IMR-90 (cell line): ENCODE measurements at regions not wholly inside any gene's neighbourhood (a gene's known extent, or its start where the extent isn't known, plus 50 kb on each side); places are given as distances from the start of the nearest gene placed in this dataset.

Source experiments
- ATAC-seq: fragments of 200-7000 bp; cut with Tn5 transposase; 2 replicates; pipeline ENCODE4 v1.9.1; 2020; ENCODE audit warnings: low read depth, mild to moderate bottlenecking, moderate library complexity
- BruUV-seq: library from RNA; stranded (reverse); fragments of 400-500 nt; replicated peaks from 2 replicates; lab custom pipeline; 2021; lab: Mats Ljungman, UMichigan
- CTCF ChIA-PET: fragments of 300-600 bp; formaldehyde crosslinking; extraction: SDS; loops from one replicate; lab custom pipeline; 2021; ENCODE audit warnings: antibody characterized with exemption; lab: Yijun Ruan, JAX
- POLR2A ChIA-PET: fragments of 300-600 bp; sonication (Branson Sonifier 250); formaldehyde crosslinking; loops from one replicate; lab custom pipeline; 2022; ENCODE audit warnings: antibody characterized with exemption; ENCODE audit not compliant: unreplicated experiment; lab: Charles Lee
- DNase-seq: peaks from one replicate; pipeline ENCODE4 v3.0.0; 2013
- H2AFZ ChIP-seq: replicated peaks from 2 replicates; pipeline ENCODE3; 2013; ENCODE audit warnings: low read length, mild to moderate bottlenecking; ENCODE audit not compliant: poor library complexity
- H2AK5ac ChIP-seq: 2 replicates; pipeline ENCODE4 v1.6.1; 2013; ENCODE audit warnings: low read depth, low read length, inconsistent platforms
- H2AK9ac ChIP-seq: replicated peaks from 2 replicates; pipeline ENCODE3; 2013; ENCODE audit warnings: mild to moderate bottlenecking, low read depth, low read length, moderate library complexity; ENCODE audit not compliant: poor library complexity
- H2BK120ac ChIP-seq: 2 replicates; pipeline ENCODE4 v1.6.1; 2013; ENCODE audit warnings: low read depth, low read length, inconsistent platforms
- H2BK15ac ChIP-seq: 3 replicates; pipeline ENCODE4 v1.6.1; 2013; ENCODE audit warnings: low read depth, low read length, inconsistent platforms
- H2BK20ac ChIP-seq: 2 replicates; pipeline ENCODE4 v1.6.1; 2013; ENCODE audit warnings: low read depth, mild to moderate bottlenecking, inconsistent platforms, low read length, moderate library complexity
- H2BK5ac ChIP-seq: 2 replicates; pipeline ENCODE4 v1.6.1; 2013; ENCODE audit warnings: mild to moderate bottlenecking, low read depth, low read length, inconsistent platforms; ENCODE audit not compliant: poor library complexity, severe bottlenecking
- H3K14ac ChIP-seq: replicated peaks from 2 replicates; pipeline ENCODE4 v1.6.1; 2013; ENCODE audit warnings: low read depth, low read length, inconsistent platforms
- H3K18ac ChIP-seq: 2 replicates; pipeline ENCODE4 v1.6.1; 2013; ENCODE audit warnings: low read depth, low read length, control low read depth
- H3K23ac ChIP-seq: 2 replicates; pipeline ENCODE4 v1.6.1; 2013; ENCODE audit warnings: low read depth, low read length, inconsistent platforms
- H3K27ac ChIP-seq: 2 replicates; pipeline ENCODE4 v1.5.1; 2013; ENCODE audit warnings: mild to moderate bottlenecking, control low read depth, low read length; ENCODE audit not compliant: insufficient read depth
- H3K27me3 ChIP-seq: 2 replicates; pipeline ENCODE4 v1.6.1; 2013; ENCODE audit warnings: low read length; ENCODE audit not compliant: control insufficient read depth, insufficient read depth
- H3K36me3 ChIP-seq: 2 replicates; pipeline ENCODE4 v1.6.1; 2013; ENCODE audit warnings: low read length, mixed read lengths; ENCODE audit not compliant: control insufficient read depth, insufficient read depth
- H3K4ac ChIP-seq: 2 replicates; pipeline ENCODE4 v1.6.1; 2013; ENCODE audit warnings: low read depth, low read length, inconsistent platforms
- H3K4me1 ChIP-seq: 2 replicates; pipeline ENCODE4 v1.6.1; 2013; ENCODE audit warnings: low read length, mixed read lengths; ENCODE audit not compliant: control insufficient read depth, insufficient read depth
- H3K4me2 ChIP-seq: 2 replicates; pipeline ENCODE4 v1.6.1; 2013; ENCODE audit warnings: low read depth, mild to moderate bottlenecking, control low read depth, low read length, moderate library complexity
- H3K4me3 ChIP-seq: 2 replicates; pipeline ENCODE4 v1.5.1; 2013; ENCODE audit warnings: low read depth, mild to moderate bottlenecking, control low read depth, low read length, moderate library complexity; ENCODE audit not compliant: insufficient read depth
- H3K56ac ChIP-seq: 2 replicates; pipeline ENCODE4 v1.6.1; 2013; ENCODE audit warnings: low read length, inconsistent platforms; ENCODE audit not compliant: insufficient read depth; ENCODE audit errors: extremely low read depth
- H3K79me1 ChIP-seq, 2 experiments: 2 replicates each; pipeline ENCODE4 v1.6.1; 2013; ENCODE audit warnings: low read length in 2 of 2, inconsistent platforms in 1 of 2, low read depth in 1 of 2
- H3K9ac ChIP-seq: 2 replicates; pipeline ENCODE4 v1.6.1; 2013; ENCODE audit warnings: low read depth, low read length, control low read depth
- H3K9me1 ChIP-seq: 2 replicates; pipeline ENCODE4 v1.6.1; 2013; ENCODE audit warnings: low read length, inconsistent platforms; ENCODE audit not compliant: insufficient read depth
- H3K9me3 ChIP-seq: 2 replicates; pipeline ENCODE4 v1.6.1; 2013; ENCODE audit warnings: low read length; ENCODE audit not compliant: control insufficient read depth, insufficient read depth
- H4K20me1 ChIP-seq: 2 replicates; pipeline ENCODE4 v1.6.1; 2013; ENCODE audit warnings: low read length, inconsistent platforms; ENCODE audit not compliant: insufficient read depth
- H4K5ac ChIP-seq: 2 replicates; pipeline ENCODE4 v1.6.1; 2013; ENCODE audit warnings: mild to moderate bottlenecking, low read depth, low read length, control low read depth
- H4K8ac ChIP-seq, 2 experiments: 2 replicates each; pipeline ENCODE4 v1.6.1; 2013; ENCODE audit warnings: low read depth in 2 of 2, low read length in 2 of 2, control low read depth in 1 of 2, inconsistent platforms in 1 of 2
- H4K91ac ChIP-seq: 2 replicates; pipeline ENCODE4 v1.6.1; 2013; ENCODE audit warnings: low read depth, low read length, inconsistent platforms; ENCODE audit not compliant: insufficient read depth
- NFE2L2 ChIP-seq: fragments of 150-350 bp; IDR thresholded peaks from 2 replicates; pipeline ENCODE4 v1.6.1; 2016; ENCODE audit warnings: low read depth, mild to moderate bottlenecking, low read length
- POLR2A ChIP-seq: IDR thresholded peaks from 2 replicates; pipeline ENCODE4 v1.6.1; 2012; ENCODE audit warnings: mild to moderate bottlenecking, low read depth, low read length
- SMC3 ChIP-seq: fragments of 150-350 bp; IDR thresholded peaks from 2 replicates; pipeline ENCODE4 v1.6.1; 2016; ENCODE audit warnings: low read depth, mild to moderate bottlenecking, antibody characterized with exemption, low read length, moderate library complexity
- WGBS, 2 experiments: methylation state at CpG; one replicate each; pipeline versions ENCODE4 v1.1.5 to v1.1.7; 2013; ENCODE audit warnings: missing lambda C conversion rate in 2 of 2; ENCODE audit not compliant: insufficient read length in 1 of 2; ENCODE audit errors: extremely low coverage in 2 of 2; 5-methylcytosine and 5-hydroxymethylcytosine counted together
- dilution Hi-C: fragments of 300-500 bp; cut with HindIII; formaldehyde crosslinking; loops from one replicate; pipeline ENCODE4 v1.14.3; 2018; ENCODE audit warnings: low sequenced_read_pairs; ENCODE audit not compliant: unreplicated experiment
- in situ Hi-C: fragments of 300-500 bp; cut with MboI; formaldehyde crosslinking; loops from 3 replicates; pipeline ENCODE4 v1.14.3; 2019; ENCODE audit warnings: low sequenced_read_pairs, inconsistent platforms, mixed read lengths
- intact Hi-C: fragments of 100-400 bp; cut with micrococcal nuclease; formaldehyde crosslinking; loops from 2 replicates; pipeline ENCODE4 v1.10.0; 2022
- TF ChIP-seq, protein P1 (sequence below): conservative IDR thresholded peaks from 2 replicates; pipeline ENCODE4 v1.5.1; 2012; ENCODE audit warnings: mild to moderate bottlenecking, low read depth, low read length, improper control_type of control experiment

DNA sequence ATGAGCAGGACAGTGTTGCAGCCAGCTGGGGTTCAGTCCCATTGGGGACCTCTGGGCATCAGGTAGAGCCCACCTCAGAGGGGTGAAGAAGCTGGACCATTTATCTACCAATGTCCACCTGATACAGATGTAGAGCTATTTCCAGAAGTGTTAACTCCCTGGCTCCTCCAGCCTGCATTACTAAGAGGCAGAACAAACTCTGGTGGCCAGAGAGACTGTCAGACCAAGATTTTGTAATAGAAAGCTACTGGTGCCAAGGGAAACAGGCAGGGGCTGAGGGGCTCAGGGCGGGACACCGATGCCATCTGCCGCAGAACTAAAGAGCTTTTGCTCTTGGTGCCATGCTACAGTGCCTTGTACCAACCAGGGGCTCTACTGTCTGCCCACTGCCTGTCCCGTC, 268.2 kb upstream of the HABP2 start:
- Histone ChIP-seq H3K14ac (no peak overlapping the region), H3K27ac (no peak overlapping the region), H3K9ac (no peak overlapping the region), H2AK9ac (no peak overlapping the region), H3K9me3 (no peaks in the 10 kb centered on the region), H3K27me3 (peaks cover 2% of the 10 kb centered on the region; the same call in 1 of the 2 replicates), H3K4me2 (no peak overlapping the region), H2AK5ac (no peak overlapping the region), H2BK5ac (no peak overlapping the region), H4K8ac (no peak overlapping the region), H4K5ac (no peak overlapping the region), H3K4me3 (no peak overlapping the region), H2BK120ac (no peak overlapping the region), H3K18ac (no peak overlapping the region), H3K56ac (no peak overlapping the region), H2AFZ (no peak overlapping the region), H2BK15ac (no peak overlapping the region), H3K36me3 (no peaks in the 10 kb centered on the region), H3K23ac (no peak overlapping the region), H2BK20ac (no peak overlapping the region), H3K79me1 (no peaks in the 10 kb centered on the region), H3K9me1 (no peaks in the 10 kb centered on the region), H3K4ac (no peak overlapping the region), H4K20me1 (no peaks in the 10 kb centered on the region), H3K4me1 (no peaks in the 10 kb centered on the region), H4K91ac (no peak overlapping the region)
- 78% methylated on average over 4 of the region's 4 CpGs; no CpG with 5 or more reads in 1 of the 2 experiments for WGBS, 2 experiments
- in situ Hi-C loops (no loop called here), intact Hi-C loops (no loop called here), dilution Hi-C loops (no loop called here)
- BruUV-seq, result no TSS peak
- POLR2A ChIA-PET, result no interaction called here
- DNase-seq (no peak), ATAC-seq (no peak)
- CTCF ChIA-PET, result no interaction called here
- TF ChIP-seq NFE2L2, result no peak
- TF ChIP-seq POLR2A, result no peak
- no peak for TF ChIP-seq SMC3
- TF ChIP-seq, protein P1, sequence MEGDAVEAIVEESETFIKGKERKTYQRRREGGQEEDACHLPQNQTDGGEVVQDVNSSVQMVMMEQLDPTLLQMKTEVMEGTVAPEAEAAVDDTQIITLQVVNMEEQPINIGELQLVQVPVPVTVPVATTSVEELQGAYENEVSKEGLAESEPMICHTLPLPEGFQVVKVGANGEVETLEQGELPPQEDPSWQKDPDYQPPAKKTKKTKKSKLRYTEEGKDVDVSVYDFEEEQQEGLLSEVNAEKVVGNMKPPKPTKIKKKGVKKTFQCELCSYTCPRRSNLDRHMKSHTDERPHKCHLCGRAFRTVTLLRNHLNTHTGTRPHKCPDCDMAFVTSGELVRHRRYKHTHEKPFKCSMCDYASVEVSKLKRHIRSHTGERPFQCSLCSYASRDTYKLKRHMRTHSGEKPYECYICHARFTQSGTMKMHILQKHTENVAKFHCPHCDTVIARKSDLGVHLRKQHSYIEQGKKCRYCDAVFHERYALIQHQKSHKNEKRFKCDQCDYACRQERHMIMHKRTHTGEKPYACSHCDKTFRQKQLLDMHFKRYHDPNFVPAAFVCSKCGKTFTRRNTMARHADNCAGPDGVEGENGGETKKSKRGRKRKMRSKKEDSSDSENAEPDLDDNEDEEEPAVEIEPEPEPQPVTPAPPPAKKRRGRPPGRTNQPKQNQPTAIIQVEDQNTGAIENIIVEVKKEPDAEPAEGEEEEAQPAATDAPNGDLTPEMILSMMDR, result no peak
